HUES48 (cell line): ENCODE measurements at regions not wholly inside any gene's neighbourhood (a gene's known extent, or its start where the extent isn't known, plus 50 kb on each side); places are given as distances from the start of the nearest gene placed in this dataset.

ENCODE experiments used
- H3K27ac ChIP-seq: one replicate; pipeline ENCODE4 v1.7.0; 2013; ENCODE audit warnings: low read depth, low read length, inconsistent platforms
- H3K27me3 ChIP-seq: 2 replicates; pipeline ENCODE4 v1.6.1; 2013; ENCODE audit warnings: mild to moderate bottlenecking, low read length; ENCODE audit not compliant: control insufficient read depth, insufficient read depth
- H3K36me3 ChIP-seq: 2 replicates; pipeline ENCODE4 v1.6.1; 2013; ENCODE audit warnings: low read length; ENCODE audit not compliant: control insufficient read depth, insufficient read depth
- H3K4me1 ChIP-seq: 2 replicates; pipeline ENCODE4 v1.6.1; 2013; ENCODE audit warnings: mild to moderate bottlenecking, low read length; ENCODE audit not compliant: control insufficient read depth, insufficient read depth
- H3K4me3 ChIP-seq: 2 replicates; pipeline ENCODE4 v1.5.1; 2013; ENCODE audit warnings: mild to moderate bottlenecking, low read depth, low read length
- H3K9ac ChIP-seq: 2 replicates; pipeline ENCODE4 v1.6.1; 2013; ENCODE audit warnings: mild to moderate bottlenecking, low read depth, low read length, moderate library complexity
- H3K9me3 ChIP-seq: 2 replicates; pipeline ENCODE4 v1.6.1; 2013; ENCODE audit warnings: low read length; ENCODE audit not compliant: control insufficient read depth, insufficient read depth

DNA sequence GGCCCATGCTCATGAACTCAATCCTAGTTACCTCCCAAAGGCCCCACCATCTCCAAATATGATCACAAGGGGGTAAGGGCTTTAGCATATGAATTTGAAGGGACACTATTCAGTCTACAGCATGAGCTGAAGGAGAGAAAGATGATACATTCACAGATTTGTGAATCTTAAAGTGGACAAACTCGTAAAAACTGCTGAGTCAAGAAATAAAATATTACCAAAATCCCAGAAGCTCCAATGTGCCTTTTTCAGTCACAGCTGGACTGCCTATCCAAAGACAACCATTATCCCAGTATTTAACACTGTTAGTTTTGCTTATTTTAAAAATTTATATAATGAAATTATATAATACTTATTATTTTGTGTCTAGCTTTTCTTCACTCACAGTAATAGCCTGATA is 109.0 kb downstream of the CXXC4 start:
- Histone ChIP-seq H3K27ac (no peak overlapping the region), H3K27me3 (no peaks in the 10 kb centered on the region), H3K9me3 (no peaks in the 10 kb centered on the region), H3K4me1 (no peaks in the 10 kb centered on the region), H3K36me3 (no peaks in the 10 kb centered on the region), H3K9ac (no peak overlapping the region), H3K4me3 (no peak overlapping the region)

DNA sequence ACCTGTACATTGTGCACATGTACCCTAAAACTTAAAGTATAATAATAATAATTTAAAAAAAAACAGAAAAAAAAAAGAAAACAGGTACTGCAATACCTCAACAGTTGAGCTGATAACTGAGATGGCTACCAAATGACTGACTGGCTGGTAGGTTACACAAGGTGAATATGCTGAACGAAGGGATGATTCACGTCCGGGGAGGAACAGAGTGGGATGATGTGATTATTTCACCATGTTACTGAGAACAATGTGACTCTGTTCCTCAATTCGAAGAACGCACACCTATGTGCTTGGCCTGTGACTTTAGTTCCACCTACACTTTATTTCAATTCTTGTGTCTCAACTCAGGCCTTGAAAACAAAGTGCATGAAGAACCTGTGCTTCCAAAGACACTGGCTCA is 111.7 kb downstream of the CXXC4 start:
- H3K27ac ChIP-seq, result no peak overlapping the region
- H3K9me3 ChIP-seq, result no peaks in the 10 kb centered on the region
- H3K36me3 ChIP-seq, result no peaks in the 10 kb centered on the region
- H3K9ac ChIP-seq, result no peak overlapping the region
- H3K4me1 ChIP-seq, result no peaks in the 10 kb centered on the region
- no peaks in the 10 kb centered on the region for H3K27me3 ChIP-seq
- no peak overlapping the region for H3K4me3 ChIP-seq

DNA sequence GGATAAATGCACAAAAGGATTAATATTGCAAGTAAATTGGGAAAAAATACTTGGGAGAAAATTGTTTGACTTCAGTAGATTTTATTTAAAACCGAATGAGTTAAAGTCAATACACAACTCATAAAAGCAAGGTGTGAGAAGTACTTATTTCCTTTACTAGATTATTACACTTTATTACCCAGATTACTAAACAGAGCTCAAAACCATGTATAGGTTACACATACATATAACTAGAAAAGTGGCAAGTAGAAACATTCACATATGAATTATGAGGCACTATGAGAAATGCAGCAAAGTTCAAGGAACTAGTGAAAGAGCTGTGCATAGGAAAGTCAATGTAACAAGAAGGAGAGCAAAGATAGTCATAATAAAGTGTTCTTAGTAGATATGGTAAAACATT is 113.0 kb downstream of the CXXC4 start:
- Histone ChIP-seq H3K9me3 (no peaks in the 10 kb centered on the region), H3K4me1 (no peaks in the 10 kb centered on the region), H3K9ac (no peak overlapping the region), H3K27me3 (no peaks in the 10 kb centered on the region), H3K4me3 (no peak overlapping the region), H3K36me3 (no peaks in the 10 kb centered on the region), H3K27ac (no peak overlapping the region)

DNA sequence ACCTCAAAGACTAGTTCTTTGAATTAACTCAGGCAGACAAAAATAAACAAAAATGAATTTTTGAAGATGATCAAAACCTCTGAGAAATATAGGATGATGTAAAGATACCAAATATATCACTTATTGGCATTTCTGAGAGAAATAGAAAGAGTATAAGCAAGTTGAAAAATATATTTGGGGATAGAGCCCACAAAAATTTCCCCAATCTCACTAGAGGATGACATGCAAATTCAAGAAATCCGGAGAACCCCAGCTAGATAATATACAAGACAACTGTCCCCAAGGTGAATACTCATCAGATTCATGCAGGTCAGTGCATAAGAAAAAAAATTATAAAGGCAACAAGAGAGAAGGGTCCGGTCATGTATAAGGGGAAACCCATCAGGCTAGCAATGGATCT is 129.1 kb downstream of the CXXC4 start:
- Histone ChIP-seq H3K9ac (no peak overlapping the region), H3K27me3 (no peaks in the 10 kb centered on the region), H3K36me3 (no peaks in the 10 kb centered on the region), H3K27ac (no peak overlapping the region), H3K4me3 (no peak overlapping the region), H3K9me3 (no peaks in the 10 kb centered on the region), H3K4me1 (no peaks in the 10 kb centered on the region)

DNA sequence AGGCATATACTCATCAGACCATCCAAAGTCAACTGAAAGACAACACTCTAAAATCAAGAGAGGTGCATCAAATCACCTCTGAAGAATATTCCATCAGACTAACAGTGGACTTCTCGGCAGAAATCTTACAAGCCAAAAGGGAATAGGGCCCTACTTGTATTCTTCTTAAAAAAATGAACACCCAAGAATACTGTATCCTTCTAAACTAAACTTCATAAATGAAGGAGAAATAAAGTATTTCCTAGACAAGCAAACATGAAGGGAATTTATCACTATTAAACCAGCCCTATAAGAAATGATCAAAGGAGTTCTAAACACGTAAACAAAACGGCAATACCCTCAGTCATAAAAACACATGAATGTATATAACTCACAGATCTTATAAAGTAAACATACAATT is 141.2 kb downstream of the CXXC4 start:
- H3K9me3 ChIP-seq, result no peaks in the 10 kb centered on the region
- no peak overlapping the region for H3K27ac ChIP-seq

DNA sequence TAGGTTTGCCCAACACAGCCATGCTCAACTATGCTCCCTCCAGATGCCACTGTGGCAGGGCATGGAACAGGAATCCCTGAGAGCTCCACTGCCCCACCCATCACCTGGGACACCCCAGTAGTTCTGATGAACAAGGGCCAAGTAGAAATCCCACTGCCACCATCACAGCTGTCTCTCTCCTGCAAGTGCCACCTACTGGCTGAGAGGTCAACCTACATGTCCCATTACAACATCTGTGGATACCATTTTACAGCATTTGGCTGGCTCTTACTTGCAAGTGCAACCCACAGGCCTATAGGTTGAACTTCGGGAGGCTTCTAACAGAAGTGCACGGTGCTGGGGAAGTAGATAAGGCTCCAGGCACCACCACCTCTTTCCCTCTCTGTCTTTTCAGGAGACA is 142.5 kb downstream of the CXXC4 start:
- H3K4me3 ChIP-seq, result no peak overlapping the region
- no peaks in the 10 kb centered on the region for H3K36me3 ChIP-seq
- H3K9me3 ChIP-seq, result no peaks in the 10 kb centered on the region
- H3K27ac ChIP-seq, result no peak overlapping the region
- H3K9ac ChIP-seq, result no peak overlapping the region
- no peaks in the 10 kb centered on the region for H3K27me3 ChIP-seq
- H3K4me1 ChIP-seq, result no peaks in the 10 kb centered on the region

More for the DNA sequence above, 141.2 kb downstream of the CXXC4 start:
- no peaks in the 10 kb centered on the region for H3K36me3 ChIP-seq
- H3K4me3 ChIP-seq, result no peak overlapping the region
- no peaks in the 10 kb centered on the region for H3K27me3 ChIP-seq
- no peak overlapping the region for H3K9ac ChIP-seq
- no peaks in the 10 kb centered on the region for H3K4me1 ChIP-seq

DNA sequence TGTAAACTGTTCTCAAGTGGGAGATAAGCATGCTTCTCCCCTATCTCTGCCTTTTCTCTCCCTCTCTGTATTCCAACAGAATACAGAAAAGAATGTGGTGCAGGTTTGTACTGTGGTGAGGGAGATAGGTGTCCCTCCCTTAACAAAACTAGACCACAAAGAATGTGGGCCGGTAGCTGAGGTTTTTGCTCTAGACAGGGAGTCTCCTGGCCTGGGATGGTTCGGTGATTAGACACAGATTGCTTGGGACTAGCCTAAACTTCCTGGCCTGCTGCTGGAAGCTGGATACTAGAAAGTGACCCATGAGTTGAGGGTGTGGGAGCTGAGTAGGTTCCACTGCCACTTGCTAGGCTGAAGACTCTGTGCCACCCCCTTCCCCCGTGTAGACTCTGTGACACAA is 143.0 kb downstream of the CXXC4 start:
- no peak overlapping the region for H3K9ac ChIP-seq
- no peaks in the 10 kb centered on the region for H3K36me3 ChIP-seq
- H3K9me3 ChIP-seq, result no peaks in the 10 kb centered on the region
- H3K27ac ChIP-seq, result no peak overlapping the region
- no peaks in the 10 kb centered on the region for H3K4me1 ChIP-seq
- H3K27me3 ChIP-seq, result no peaks in the 10 kb centered on the region
- H3K4me3 ChIP-seq, result no peak overlapping the region

DNA sequence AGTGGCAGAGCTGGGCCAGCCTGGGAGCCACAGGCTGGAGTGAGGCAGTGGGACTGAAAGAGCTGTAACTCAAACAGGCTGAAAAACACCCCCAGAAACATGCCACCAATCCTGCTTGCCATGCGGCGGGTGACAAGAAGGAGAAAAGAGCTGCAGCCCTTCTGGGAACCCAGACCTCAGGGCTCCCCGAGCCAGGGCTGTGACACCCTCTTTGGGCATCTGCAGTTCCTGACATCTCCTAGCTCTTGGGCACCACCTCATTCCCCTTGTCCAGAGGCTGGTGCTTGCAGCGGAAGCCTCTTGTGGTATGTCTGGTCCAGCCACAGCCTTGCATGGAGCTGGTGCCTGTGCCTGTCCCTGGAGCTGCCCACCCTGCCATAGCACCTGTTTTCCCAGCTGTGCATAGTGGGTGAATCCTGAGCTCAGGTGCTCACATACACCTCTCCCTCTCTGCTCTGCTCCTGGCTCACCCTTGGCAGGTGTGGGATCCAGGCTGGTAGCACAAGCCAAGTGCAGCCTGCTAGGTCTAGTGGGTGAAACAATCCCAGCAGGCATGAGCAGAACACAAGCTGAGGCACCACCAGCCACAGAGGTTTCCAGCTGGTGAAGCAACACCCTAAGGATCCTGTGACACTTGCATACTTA is 149.0 kb downstream of the CXXC4 start:
- Histone ChIP-seq H3K27me3 (no peaks in the 10 kb centered on the region), H3K36me3 (no peaks in the 10 kb centered on the region), H3K27ac (no peak overlapping the region), H3K9me3 (0 out of 2 replicates have a peak, but pooled peaks cover 3% of the 10 kb centered on the region), H3K9ac (no peak overlapping the region), H3K4me1 (no peaks in the 10 kb centered on the region), H3K4me3 (no peak overlapping the region)

DNA sequence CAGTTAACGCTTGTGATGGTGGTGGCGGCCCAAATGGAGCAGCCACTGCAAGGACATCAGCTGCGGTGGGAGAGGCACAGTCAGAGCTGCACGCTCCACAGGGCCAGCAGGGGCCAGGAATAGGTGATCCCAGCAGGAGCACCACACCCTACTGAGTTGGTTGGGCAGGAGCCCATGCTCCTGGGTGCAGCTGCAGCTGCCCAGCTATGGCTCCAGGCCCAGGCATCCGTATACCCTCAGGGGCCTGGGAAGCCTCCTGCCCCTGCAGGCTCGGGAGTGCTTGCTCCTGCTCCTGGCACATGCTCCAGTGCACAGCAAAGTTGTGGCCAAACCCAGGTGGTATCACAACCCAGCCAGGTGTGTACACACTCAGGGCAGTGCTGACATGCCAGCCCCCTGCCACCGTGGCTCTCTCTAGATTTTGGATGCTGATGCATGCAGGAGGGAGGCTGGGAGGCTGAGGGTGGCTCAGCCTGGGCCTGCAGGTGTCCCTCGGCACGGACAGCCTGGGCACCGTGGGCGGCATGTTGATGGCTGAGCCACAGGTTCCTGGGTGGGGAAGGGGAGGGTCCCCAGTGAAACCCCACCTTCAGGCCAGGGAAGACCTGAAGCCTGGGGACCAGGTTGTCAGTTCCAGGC is 150.2 kb downstream of the CXXC4 start:
- Histone ChIP-seq H3K9me3 (0 out of 2 replicates have a peak, but pooled peaks cover 3% of the 10 kb centered on the region), H3K4me3 (no peak overlapping the region), H3K9ac (no peak overlapping the region), H3K36me3 (no peaks in the 10 kb centered on the region), H3K27ac (no peak overlapping the region), H3K27me3 (no peaks in the 10 kb centered on the region), H3K4me1 (no peaks in the 10 kb centered on the region)

DNA sequence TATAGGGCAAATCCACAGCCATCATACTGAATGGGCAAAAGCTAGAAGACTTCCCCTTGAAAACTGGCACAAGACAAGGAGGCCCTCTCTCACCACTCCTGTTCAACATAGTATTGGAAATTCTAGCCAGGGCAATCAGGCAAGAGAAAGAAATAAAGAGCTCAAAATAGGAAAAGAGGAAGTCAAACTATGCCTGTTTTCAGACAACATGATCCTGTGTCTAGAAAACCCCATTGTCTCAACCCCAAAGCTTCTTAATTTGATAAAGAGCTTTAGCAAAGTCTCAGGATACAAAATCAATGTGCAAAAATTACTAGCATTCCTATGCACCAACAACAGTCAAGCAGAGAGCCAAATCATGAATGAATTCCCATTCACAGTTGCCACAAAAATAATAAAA is 160.3 kb downstream of the CXXC4 start:
- no peaks in the 10 kb centered on the region for H3K9me3 ChIP-seq
- H3K27ac ChIP-seq, result no peak overlapping the region
- no peaks in the 10 kb centered on the region for H3K27me3 ChIP-seq
- H3K4me1 ChIP-seq, result no peaks in the 10 kb centered on the region
- H3K9ac ChIP-seq, result no peak overlapping the region
- no peaks in the 10 kb centered on the region for H3K36me3 ChIP-seq
- H3K4me3 ChIP-seq, result no peak overlapping the region

DNA sequence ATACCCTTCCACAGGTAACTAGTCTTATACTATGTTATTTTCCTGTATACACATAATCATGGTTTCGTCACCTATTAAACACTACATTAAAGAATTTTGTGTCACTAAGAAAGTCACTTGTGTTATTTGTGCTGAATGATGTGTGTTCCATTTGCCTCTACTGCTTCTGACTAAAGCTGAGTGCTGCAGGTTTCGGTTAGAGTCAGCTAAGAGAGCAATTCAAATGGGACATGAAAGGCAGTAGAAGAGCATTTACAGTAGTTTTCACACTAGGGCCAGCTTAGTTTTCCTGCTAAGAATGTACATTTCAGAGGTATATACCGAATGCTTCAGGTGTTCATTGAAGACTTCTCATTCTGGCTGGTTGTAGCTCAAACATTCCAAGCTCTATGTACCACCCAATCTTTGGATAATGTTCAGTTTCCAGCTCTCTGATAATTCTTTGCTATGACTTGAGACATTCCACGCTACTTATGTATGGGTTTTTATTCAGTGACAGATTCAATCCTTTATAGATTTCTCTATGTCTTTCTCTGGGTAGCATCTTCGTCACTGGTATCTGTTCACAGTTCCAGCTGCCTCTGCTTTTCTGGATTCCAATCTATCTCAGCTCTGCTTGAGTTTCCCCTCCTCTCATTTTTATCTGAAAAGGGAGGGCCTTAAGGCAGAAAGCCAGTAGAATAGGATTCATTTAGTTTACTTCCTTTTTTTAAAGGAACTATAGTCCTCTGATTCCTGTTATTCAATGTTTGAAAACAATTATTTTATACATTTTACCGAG is 164.4 kb downstream of the CXXC4 start:
- Histone ChIP-seq H3K9ac (no peak overlapping the region), H3K27ac (no peak overlapping the region), H3K4me3 (no peak overlapping the region), H3K36me3 (no peaks in the 10 kb centered on the region), H3K27me3 (no peaks in the 10 kb centered on the region), H3K4me1 (no peaks in the 10 kb centered on the region), H3K9me3 (peaks cover 4% of the 10 kb centered on the region)
